Glomerular visceral epithelial cell (primary cell): ENCODE measurements at regions not wholly inside any gene's neighbourhood (a gene's known extent, or its start where the extent isn't known, plus 50 kb on each side); places are given as distances from the start of the nearest gene placed in this dataset.

Source experiments
- DNase-seq: peaks from one replicate; pipeline ENCODE4 v3.0.0-alpha.2; 2016; ENCODE audit errors: extremely low spot score

- DNase-seq: no peak
These were observed 518.4 kb upstream of the DCC start for GRCh38 chr18:51821610-51822009.

GRCh38 chr18:51824746-51825145 lies 515.3 kb upstream of the DCC start:
- no peak for DNase-seq

GRCh38 chr18:51833850-51834249 lies 506.1 kb upstream of the DCC start:
- no peak for DNase-seq

- no peak for DNase-seq
These were observed 491.3 kb upstream of the DCC start for GRCh38 chr18:51848702-51849101.

- DNase-seq: no peak
These were observed 487.3 kb upstream of the DCC start for GRCh38 chr18:51852681-51853080.

- no peak for DNase-seq
These were observed 482.0 kb upstream of the DCC start for GRCh38 chr18:51857989-51858388.

GRCh38 chr18:51861046-51861445 lies 479.0 kb upstream of the DCC start:
- no peak for DNase-seq

GRCh38 chr18:51862051-51862715 lies 477.8 kb upstream of the DCC start:
- DNase-seq: no peak

GRCh38 chr18:51864219-51864965 lies 475.6 kb upstream of the DCC start:
- DNase-seq: no peak

- no peak for DNase-seq
These were observed 474.5 kb upstream of the DCC start for GRCh38 chr18:51865538-51865937.

- DNase-seq: no peak
These were observed 472.2 kb upstream of the DCC start for GRCh38 chr18:51867767-51868166.

GRCh38 chr18:51878724-51879123 lies 461.3 kb upstream of the DCC start:
- no peak for DNase-seq

- no peak for DNase-seq
These were observed 460.7 kb upstream of the DCC start for GRCh38 chr18:51879329-51879728.

GRCh38 chr18:51881394-51881793 lies 458.6 kb upstream of the DCC start:
- no peak for DNase-seq

- DNase-seq: no peak
These were observed 456.0 kb upstream of the DCC start for GRCh38 chr18:51884039-51884438.

GRCh38 chr18:51890762-51891161 lies 449.2 kb upstream of the DCC start:
- no peak for DNase-seq

GRCh38 chr18:51891876-51892275 lies 448.1 kb upstream of the DCC start:
- DNase-seq: no peak

- no peak for DNase-seq
These were observed 442.1 kb upstream of the DCC start for GRCh38 chr18:51897884-51898283.

GRCh38 chr18:51907687-51908597 lies 432.1 kb upstream of the DCC start:
- DNase-seq: no peak

GRCh38 chr18:51908598-51908944 lies 431.4 kb upstream of the DCC start:
- DNase-seq: no peak

GRCh38 chr18:51911584-51911983 lies 428.4 kb upstream of the DCC start:
- DNase-seq: no peak

GRCh38 chr18:51912381-51912780 lies 427.6 kb upstream of the DCC start:
- no peak for DNase-seq

GRCh38 chr18:51915176-51915575 lies 424.8 kb upstream of the DCC start:
- DNase-seq: no peak
